KBM-7 (cell line): ENCODE measurements at regions not wholly inside any gene's neighbourhood (a gene's known extent, or its start where the extent isn't known, plus 50 kb on each side); places are given as distances from the start of the nearest gene placed in this dataset.
A peak's percentile ranks its signal among the peaks of the same experiment; 100 is the strongest.

Experiments
- DNase-seq: peaks from one replicate; pipeline ENCODE4 v3.0.0-alpha.2; 2015
- in situ Hi-C: fragments of 300-500 bp; cut with MboI; formaldehyde crosslinking; loops from 2 replicates; pipeline ENCODE4 v1.14.3; 2020; ENCODE audit warnings: low sequenced_read_pairs, low pct_unique_long_range_greater_than_20kb, mixed read lengths

DNA sequence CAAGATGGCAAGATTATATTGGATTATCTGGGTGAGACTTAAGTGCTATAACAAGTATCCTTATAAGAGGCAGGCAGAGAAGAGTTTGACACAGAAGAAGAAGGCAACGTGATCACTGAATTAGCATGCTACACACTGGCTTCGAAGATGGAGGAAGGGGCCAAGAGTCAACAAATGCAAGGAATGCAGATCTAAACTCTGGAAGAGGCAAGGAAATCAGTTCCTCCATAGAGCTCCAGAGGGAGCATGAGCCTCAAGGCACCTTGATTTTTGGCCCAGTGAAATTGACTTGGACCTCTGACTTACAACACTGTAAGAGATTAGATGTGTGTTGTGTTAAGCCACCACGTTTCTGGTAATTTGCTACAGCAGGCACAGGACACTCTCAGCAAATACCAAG is 536.4 kb upstream of the SEL1L start:
- DNase-seq, result no peak

GRCh38 chr14:82070753-82071152 is 537.1 kb upstream of the SEL1L start:
- in situ Hi-C loops, result no loop called here
- no peak for DNase-seq

More for the DNA sequence above, 536.4 kb upstream of the SEL1L start:
- in situ Hi-C loops, result no loop called here

GRCh38 chr14:82073547-82073946 is 539.9 kb upstream of the SEL1L start:
- no peak for DNase-seq
- in situ Hi-C loops, result no loop called here

DNA sequence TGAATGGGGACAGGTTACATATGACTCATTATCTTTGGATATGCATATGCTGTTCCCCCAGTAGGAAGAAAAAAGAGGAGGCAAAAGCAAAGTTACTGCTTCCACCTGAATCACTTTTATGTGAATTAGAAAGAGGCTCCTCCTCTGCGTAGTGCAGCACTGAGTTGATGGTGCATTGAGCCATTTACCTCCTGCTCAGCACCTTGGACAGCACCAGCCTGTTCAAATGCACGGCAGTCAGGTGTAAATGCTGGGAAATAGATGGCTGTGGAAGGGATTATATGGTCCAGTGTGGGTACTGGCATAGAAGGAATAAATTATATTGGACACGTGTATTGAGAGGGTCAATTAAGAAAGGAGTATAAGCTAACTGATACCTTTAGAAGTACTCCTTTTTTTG is 541.9 kb upstream of the SEL1L start:
- in situ Hi-C loops, result no loop called here
- peak; percentile 21 for DNase-seq

DNA sequence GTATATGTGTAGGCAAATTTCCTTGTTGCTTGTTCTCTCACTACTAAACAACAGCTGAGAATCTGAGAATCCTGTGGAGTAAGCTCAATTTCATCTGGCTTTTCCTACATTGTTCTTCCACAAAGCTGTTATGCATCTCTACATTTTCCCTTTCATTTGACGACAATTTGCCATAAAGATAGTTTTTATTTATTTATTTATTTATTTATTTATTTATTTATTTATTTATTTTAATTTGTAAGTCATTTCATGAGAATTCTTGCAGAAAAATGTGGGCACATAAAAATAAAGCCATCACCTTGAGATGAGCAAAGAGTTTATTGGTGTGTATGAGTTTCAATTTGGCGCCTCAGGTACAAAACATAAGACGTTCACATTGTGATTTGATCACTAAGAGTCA is 545.9 kb upstream of the SEL1L start:
- in situ Hi-C loops, result no loop called here
- no peak for DNase-seq

GRCh38 chr14:82080370-82080769 is 546.7 kb upstream of the SEL1L start:
- in situ Hi-C loops, result no loop called here

DNA sequence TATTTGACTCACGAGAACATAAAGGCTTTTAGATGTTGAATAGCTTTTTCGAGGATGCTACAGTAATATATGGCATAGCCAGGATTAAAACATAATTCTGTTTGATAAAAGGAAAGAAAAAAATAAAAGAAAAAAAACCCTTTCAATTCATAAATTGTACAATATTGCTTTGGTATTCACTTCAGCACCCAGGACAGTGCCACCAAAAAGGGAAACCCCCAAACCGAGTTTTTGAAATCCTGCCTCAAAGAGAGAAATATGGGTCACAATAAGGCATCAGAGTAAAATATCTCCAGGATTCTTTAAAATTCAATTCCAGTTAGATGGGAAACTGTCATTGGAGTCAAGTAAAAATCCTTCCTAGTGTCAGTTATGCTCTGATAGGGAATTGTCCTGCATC is 551.2 kb upstream of the SEL1L start:
- in situ Hi-C loops, result no loop called here
- no peak for DNase-seq

More at GRCh38 chr14:82080370-82080769, 546.7 kb upstream of the SEL1L start:
- no peak for DNase-seq

DNA sequence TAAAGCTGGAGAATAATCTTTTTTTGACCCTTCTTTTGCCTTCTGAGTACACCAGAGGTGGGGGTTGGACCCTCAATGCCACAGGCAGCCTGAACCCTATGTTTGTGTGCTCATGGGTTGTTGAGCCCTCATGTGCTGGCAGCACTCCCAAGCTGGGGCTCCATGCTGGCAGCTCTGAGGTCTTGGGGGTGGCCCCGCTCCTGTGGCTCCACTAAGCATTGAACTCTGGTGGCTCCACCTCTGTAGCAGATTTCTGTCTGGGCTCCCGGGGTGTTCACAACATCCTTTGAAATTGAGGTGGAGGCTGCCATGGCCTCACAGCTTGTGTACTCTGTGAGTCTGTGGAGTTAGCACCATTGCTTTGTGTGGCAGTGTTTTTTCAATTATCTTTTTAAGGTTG is 557.4 kb upstream of the SEL1L start:
- in situ Hi-C loops, result no loop called here
- DNase-seq, result no peak

- in situ Hi-C loops, result no loop called here
- no peak for DNase-seq
These were observed 561.2 kb upstream of the SEL1L start for GRCh38 chr14:82094829-82095345.

- no peak for DNase-seq
- in situ Hi-C loops, result no loop called here
These were observed 570.4 kb upstream of the SEL1L start for GRCh38 chr14:82104013-82104412.

- in situ Hi-C loops, result no loop called here
- DNase-seq, result no peak
These were observed 578.7 kb upstream of the SEL1L start for GRCh38 chr14:82112210-82112839.

DNA sequence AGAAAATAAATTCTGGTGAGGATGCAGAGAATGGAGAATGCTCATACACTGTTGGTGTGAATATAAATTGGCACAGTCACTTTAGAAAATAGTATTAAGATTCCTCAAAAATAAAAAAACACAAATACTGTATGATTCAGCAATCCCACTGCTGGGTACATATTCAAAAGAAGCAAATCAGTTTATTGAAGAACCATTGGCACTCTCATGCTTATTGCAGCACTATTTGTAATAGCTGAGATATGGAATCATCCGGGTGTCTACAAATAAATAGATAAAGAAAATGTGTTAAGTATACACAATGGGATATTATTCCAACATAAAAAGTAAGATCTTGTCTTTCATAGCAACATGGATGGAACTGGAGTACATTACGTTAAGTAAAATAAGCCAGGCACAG is 579.4 kb upstream of the SEL1L start:
- in situ Hi-C loops, result no loop called here
- DNase-seq, result no peak

- in situ Hi-C loops, result no loop called here
- no peak for DNase-seq
These were observed 580.1 kb upstream of the SEL1L start for GRCh38 chr14:82113710-82114109.

- in situ Hi-C loops, result no loop called here
- no peak for DNase-seq
These were observed 583.1 kb upstream of the SEL1L start for GRCh38 chr14:82116721-82117120.

DNA sequence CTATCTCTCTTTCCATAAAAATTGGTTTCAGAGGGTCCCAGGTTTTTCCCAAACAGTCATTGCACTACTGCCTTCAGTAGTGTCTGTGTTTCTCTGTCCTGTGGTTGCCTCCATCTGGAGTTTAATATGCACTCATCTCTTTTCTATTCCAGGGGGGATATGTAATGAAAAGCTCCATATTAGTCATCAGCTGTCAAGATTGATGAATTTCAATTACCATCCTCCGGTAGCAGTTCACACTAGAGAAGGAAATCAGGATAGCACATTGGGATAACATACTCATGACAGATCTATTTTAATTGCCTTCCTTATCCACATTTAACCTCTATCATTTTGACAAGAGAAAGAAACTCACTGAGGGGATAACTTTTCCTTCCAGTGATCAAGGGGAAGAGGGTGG is 589.0 kb upstream of the SEL1L start:
- DNase-seq, result no peak
- in situ Hi-C loops, result no loop called here

- in situ Hi-C loops, result no loop called here
- no peak for DNase-seq
These were observed 590.9 kb upstream of the SEL1L start for GRCh38 chr14:82124511-82124910.

DNA sequence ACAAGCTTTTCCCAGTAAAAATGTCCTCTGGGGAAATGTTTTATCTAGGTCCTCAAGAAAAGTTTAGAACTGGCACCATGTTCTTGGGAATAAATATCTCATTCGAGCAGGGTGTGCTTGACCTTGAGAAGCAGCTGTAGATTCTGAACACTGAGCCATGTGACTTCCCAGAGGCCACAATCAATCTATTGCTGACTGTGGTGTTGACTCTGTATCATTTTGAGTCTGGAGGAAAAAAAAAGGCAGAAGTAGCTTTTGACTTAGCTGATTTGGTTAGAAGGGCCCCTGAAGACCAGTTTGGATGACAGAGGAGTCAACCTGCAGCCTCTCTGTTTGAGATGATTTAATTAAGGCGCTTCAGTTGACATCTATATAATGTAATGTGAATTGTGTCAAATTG is 592.4 kb upstream of the SEL1L start:
- in situ Hi-C loops, result no loop called here
- no peak for DNase-seq

- in situ Hi-C loops, result no loop called here
- no peak for DNase-seq
These were observed 600.8 kb upstream of the SEL1L start for GRCh38 chr14:82134411-82134810.

GRCh38 chr14:82138431-82138830 is 604.8 kb upstream of the SEL1L start:
- in situ Hi-C loops, result no loop called here
- no peak for DNase-seq

GRCh38 chr14:82146846-82147245 is 613.2 kb upstream of the SEL1L start:
- in situ Hi-C loops, result no loop called here
- no peak for DNase-seq

DNA sequence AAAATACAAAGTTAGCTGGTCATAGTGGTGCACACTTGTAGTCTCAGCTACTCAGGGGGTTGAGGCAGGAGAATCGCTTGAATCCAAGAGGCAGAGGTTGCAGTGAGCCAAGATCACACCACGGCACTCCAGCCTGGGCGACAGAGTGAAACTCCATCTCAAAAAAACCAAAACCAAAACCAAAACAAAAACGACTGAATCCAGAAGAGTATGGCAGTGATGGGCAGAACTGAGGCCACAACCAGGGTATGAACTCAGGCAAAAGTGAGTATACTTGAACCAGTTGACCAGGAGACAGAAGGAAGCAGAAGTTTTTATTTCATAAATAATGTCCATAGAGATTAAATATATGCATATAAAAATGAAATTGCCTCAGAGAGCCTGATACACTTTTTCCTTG is 620.0 kb upstream of the SEL1L start:
- in situ Hi-C loops, result no loop called here
- no peak for DNase-seq
